K562 (cell line): ENCODE measurements at regions not wholly inside any gene's neighbourhood (a gene's known extent, or its start where the extent isn't known, plus 50 kb on each side); places are given as distances from the start of the nearest gene placed in this dataset.

Experiments used
- CBFA2T3 ChIP-seq: fragments of 450-650 bp; IDR thresholded peaks from 2 replicates; pipeline ENCODE4 v1.6.1; 2017
- CEBPB ChIP-seq: fragments of 450-650 bp; IDR thresholded peaks from 2 replicates; pipeline ENCODE4 v1.6.1; 2016; ENCODE audit warnings: missing genetic modification characterization, missing compliant biosample characterization
- CEBPG ChIP-seq, 3 experiments: fragments of 200-800 bp in 1 of 3; sonication (Bioruptor generic) in 1 of 3; sonication (generic) in 1 of 3; formaldehyde crosslinking in 1 of 3; IDR thresholded peaks in 2 of 3; conservative IDR thresholded peaks in 1 of 3; 2 replicates each; pipeline versions ENCODE4 v1.6.1 to v1.8.0; 2016 to 2022; ENCODE audit warnings: missing compliant biosample characterization in 2 of 3, missing genetic modification characterization in 2 of 3, mild to moderate bottlenecking in 1 of 3, missing genetic modification reagents in 1 of 3
- CTCFL ChIP-seq: IDR thresholded peaks from 2 replicates; pipeline ENCODE4 v1.6.1; 2011; ENCODE audit warnings: borderline replicate concordance, low read depth, mild to moderate bottlenecking, moderate library complexity, low read length; ENCODE audit not compliant: insufficient read depth, poor library complexity, severe bottlenecking
- ETV5 ChIP-seq: sonication (generic); formaldehyde crosslinking; IDR thresholded peaks from 2 replicates; pipeline ENCODE4 v1.4.0; 2020; ENCODE audit warnings: low read depth, mild to moderate bottlenecking, missing genetic modification reagents
- HES1 ChIP-seq: fragments of 450-650 bp; IDR thresholded peaks from 2 replicates; pipeline ENCODE4 v1.6.1; 2016; ENCODE audit warnings: low read depth, mild to moderate bottlenecking, moderate library complexity
- POLR3A ChIP-seq: IDR thresholded peaks from 2 replicates; pipeline ENCODE4 v1.6.1; 2011; ENCODE audit warnings: borderline replicate concordance, mild to moderate bottlenecking, moderate library complexity; ENCODE audit not compliant: insufficient read length, insufficient read depth; ENCODE audit errors: extremely low read depth
- REST ChIP-seq, 2 experiments: fragments of 450-650 bp; formaldehyde crosslinking in 1 of 2; IDR thresholded peaks; 2 replicates each; pipeline versions ENCODE4 v1.4.0 to v1.6.1; 2014 to 2020; ENCODE audit warnings: mild to moderate bottlenecking in 2 of 2, borderline replicate concordance in 1 of 2, low read depth in 1 of 2
- THRB ChIP-seq: fragments of 450-650 bp; formaldehyde crosslinking; conservative IDR thresholded peaks from 2 replicates; pipeline ENCODE4 v1.4.0; 2022; ENCODE audit warnings: mild to moderate bottlenecking, missing genetic modification characterization
- VEZF1 ChIP-seq: fragments of 200-800 bp; sonication (Bioruptor generic); IDR thresholded peaks from 2 replicates; pipeline ENCODE4 v1.6.1; 2017; ENCODE audit warnings: missing genetic modification characterization, missing compliant biosample characterization
- ZC3H4 ChIP-seq: sonication (generic); formaldehyde crosslinking; IDR thresholded peaks from 2 replicates; pipeline ENCODE4 v1.9.0; 2021; ENCODE audit warnings: missing genetic modification reagents, borderline replicate concordance
- ZZZ3 ChIP-seq: fragments of 450-650 bp; IDR thresholded peaks from 2 replicates; pipeline ENCODE4 v1.6.1; 2016; ENCODE audit warnings: antibody characterized with exemption, mild to moderate bottlenecking, moderate library complexity

- TF ChIP-seq THRB, result no peak
- peak; percentile 40; the same call in 1 of the 2 replicates for TF ChIP-seq CBFA2T3
- TF ChIP-seq CTCFL, result no peak
- no peak for TF ChIP-seq CEBPG (CRISPR knock-in tag; IDR thresholded peaks at IDR 0.05)
- no peak for TF ChIP-seq CEBPG (tag; conservative IDR thresholded peaks at IDR 0.05 in 1 of 2, IDR thresholded peaks at IDR 0.05 in 1 of 2)
- no peak for TF ChIP-seq POLR3A
- no peak for TF ChIP-seq HES1
- TF ChIP-seq REST (IDR thresholded peaks at IDR 0.05; ENCODE audit: borderline replicate concordance), result no peak
- no peak for TF ChIP-seq REST (CRISPR knock-in tag; IDR thresholded peaks at IDR 0.05; ENCODE audit: low read depth)
- no peak for TF ChIP-seq CEBPB (tag)
- TF ChIP-seq ETV5 (CRISPR knock-in tag), result no peak
- peak; percentile 39 for TF ChIP-seq VEZF1
- TF ChIP-seq ZZZ3, result no peak
- no peak for TF ChIP-seq ZC3H4 (CRISPR knock-in tag)
Measured at GRCh38 chr13:111043575-111043982, 71.5 kb upstream of the ARHGEF7 start (continued).
